GM10248 (cell line): ENCODE measurements at regions not wholly inside any gene's neighbourhood (a gene's known extent, or its start where the extent isn't known, plus 50 kb on each side); places are given as distances from the start of the nearest gene placed in this dataset.

Experiments used
- CTCF ChIA-PET: fragments of 300-600 bp; sonication (Branson Sonifier 250); formaldehyde crosslinking; extraction: SDS; loops from one replicate; lab custom pipeline; 2021; ENCODE audit warnings: antibody characterized with exemption; lab: Yijun Ruan, JAX
- POLR2A ChIA-PET: fragments of 350-650 bp; sonication (Branson Sonifier 250); formaldehyde crosslinking; extraction: SDS; loops from one replicate; lab custom pipeline; 2020; ENCODE audit warnings: antibody characterized with exemption; lab: Yijun Ruan, JAX
- DNase-seq: peaks from one replicate; pipeline ENCODE4 v3.0.0; 2012; ENCODE audit errors: extremely low spot score
- CTCF ChIP-seq: IDR thresholded peaks from 2 replicates; pipeline ENCODE4 v1.5.1; 2012; ENCODE audit warnings: mild to moderate bottlenecking, low read depth; ENCODE audit errors: extremely low read depth, missing control alignments, control extremely low read depth

- ChIA-PET CTCF (interaction anchor here (1.0 kb wide), 1 partner anchor 14 kb away, joined by 3 read pairs; no protein-coding TSS in a partner anchor), POLR2A (no interaction called here)
- no peak for DNase-seq
- TF ChIP-seq CTCF = no peak
These were observed 93.1 kb upstream of the HIF1A start for GRCh38 chr14:61602003-61602732.

- TF ChIP-seq CTCF = no peak
- DNase-seq = no peak
- ChIA-PET POLR2A (no interaction called here), CTCF (interaction anchor here (1.0 kb wide), 1 partner anchor 14 kb away, joined by 3 read pairs; no protein-coding TSS in a partner anchor)
These were observed 92.6 kb upstream of the HIF1A start for GRCh38 chr14:61602733-61603077.

- no peak for TF ChIP-seq CTCF
- CTCF ChIA-PET = interaction anchor here (1.3 kb wide), 1 partner anchor 17 kb away, joined by 3 read pairs; no protein-coding TSS in a partner anchor
- POLR2A ChIA-PET = no interaction called here
- no peak for DNase-seq
These were observed 91.6 kb upstream of the HIF1A start for GRCh38 chr14:61603736-61604135.

GRCh38 chr14:61607570-61608244, 87.6 kb upstream of the HIF1A start:
- TF ChIP-seq CTCF = no peak
- ChIA-PET POLR2A (no interaction called here), CTCF (interaction anchor here (0.8 to 2.0 kb wide), 4 partner anchors 9 to 32 kb away, joined by 3 to 6 read pairs (median 6); no protein-coding TSS in a partner anchor)
- DNase-seq = no peak

- DNase-seq = no peak
- POLR2A ChIA-PET = no interaction called here
- no peak for TF ChIP-seq CTCF
- CTCF ChIA-PET = interaction anchor here (0.8 to 2.0 kb wide), 5 partner anchors 9 to 32 kb away, joined by 3 to 6 read pairs (median 6); no protein-coding TSS in a partner anchor
These were observed 86.8 kb upstream of the HIF1A start for GRCh38 chr14:61608245-61609165.
